ENCODE measurements at regions not wholly inside any gene's neighbourhood (a gene's known extent, or its start where the extent isn't known, plus 50 kb on each side); places are given as distances from the start of the nearest gene placed in this dataset.

- no peak for TF ChIP-seq POLR2AphosphoS5 (IDR thresholded peaks at IDR 0.05)
- no peak for TF ChIP-seq POLR2A (IDR thresholded peaks at IDR 0.05)
Measured at GRCh38 chr1:239025997-239026694, 360.2 kb upstream of the CHRM3 start.
